IPS-18a (cell line): ENCODE measurements at regions not wholly inside any gene's neighbourhood (a gene's known extent, or its start where the extent isn't known, plus 50 kb on each side); places are given as distances from the start of the nearest gene placed in this dataset.

Experiments used
- H3K27ac ChIP-seq: one replicate; pipeline ENCODE4 v1.5.1; 2013; ENCODE audit warnings: low read length
- H3K27me3 ChIP-seq: one replicate; pipeline ENCODE4 v1.6.1; 2013; ENCODE audit warnings: mild to moderate bottlenecking, low read length; ENCODE audit not compliant: control insufficient read depth, insufficient read depth
- H3K36me3 ChIP-seq: one replicate; pipeline ENCODE4 v1.6.1; 2013; ENCODE audit warnings: low read depth, low read length; ENCODE audit not compliant: control insufficient read depth
- H3K4me1 ChIP-seq: one replicate; pipeline ENCODE4 v1.6.1; 2013; ENCODE audit warnings: low read depth, low read length; ENCODE audit not compliant: control insufficient read depth
- H3K4me3 ChIP-seq: one replicate; pipeline ENCODE4 v1.5.1; 2013; ENCODE audit warnings: low read length
- H3K9ac ChIP-seq: one replicate; pipeline ENCODE4 v1.6.1; 2013; ENCODE audit warnings: mild to moderate bottlenecking, low read length, moderate library complexity
- H3K9me3 ChIP-seq: one replicate; pipeline ENCODE4 v1.6.1; 2013; ENCODE audit warnings: low read depth, low read length; ENCODE audit not compliant: control insufficient read depth

- peaks cover 4% of the 10 kb centered on the region for H3K27me3 ChIP-seq
- no peaks in the 10 kb centered on the region for H3K4me1 ChIP-seq
- no peaks in the 10 kb centered on the region for H3K36me3 ChIP-seq
- no peak overlapping the region for H3K27ac ChIP-seq
- H3K9me3 ChIP-seq: no peaks in the 10 kb centered on the region
- H3K4me3 ChIP-seq: no peak overlapping the region
- no peak overlapping the region for H3K9ac ChIP-seq
Measured at GRCh38 chr20:60795651-60796050, 456.4 kb upstream of the CDH4 start.

GRCh38 chr20:60800185-60800584 is 451.9 kb upstream of the CDH4 start:
- H3K27ac ChIP-seq: no peak overlapping the region
- no peak overlapping the region for H3K9ac ChIP-seq
- H3K9me3 ChIP-seq: no peaks in the 10 kb centered on the region
- no peaks in the 10 kb centered on the region for H3K36me3 ChIP-seq
- H3K27me3 ChIP-seq: no peaks in the 10 kb centered on the region
- H3K4me3 ChIP-seq: no peak overlapping the region
- peaks cover 18% of the 10 kb centered on the region for H3K4me1 ChIP-seq

DNA sequence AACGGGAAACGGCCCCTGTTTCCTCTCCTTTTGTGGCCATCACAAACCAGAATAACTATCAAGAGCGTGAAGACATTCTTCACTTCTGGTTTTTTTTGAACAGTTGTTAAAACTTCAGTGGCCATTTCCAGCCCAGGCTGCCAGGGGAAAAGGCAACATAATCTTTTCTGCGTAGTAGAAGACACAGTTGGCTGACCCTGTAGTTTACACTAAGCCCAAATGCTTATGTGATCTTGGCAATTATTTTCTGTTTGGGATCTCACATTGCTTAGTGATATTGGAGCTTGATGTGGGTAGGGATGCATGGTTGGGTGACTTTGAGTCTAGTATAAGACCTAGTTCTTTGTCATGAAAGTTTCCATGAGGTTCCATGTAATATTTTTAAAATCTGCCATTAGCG is 449.4 kb upstream of the CDH4 start:
- H3K4me3 ChIP-seq: no peak overlapping the region
- H3K4me1 ChIP-seq: peaks cover 20% of the 10 kb centered on the region
- no peaks in the 10 kb centered on the region for H3K27me3 ChIP-seq
- no peaks in the 10 kb centered on the region for H3K9me3 ChIP-seq
- no peak overlapping the region for H3K27ac ChIP-seq
- H3K36me3 ChIP-seq: no peaks in the 10 kb centered on the region
- H3K9ac ChIP-seq: no peak overlapping the region

DNA sequence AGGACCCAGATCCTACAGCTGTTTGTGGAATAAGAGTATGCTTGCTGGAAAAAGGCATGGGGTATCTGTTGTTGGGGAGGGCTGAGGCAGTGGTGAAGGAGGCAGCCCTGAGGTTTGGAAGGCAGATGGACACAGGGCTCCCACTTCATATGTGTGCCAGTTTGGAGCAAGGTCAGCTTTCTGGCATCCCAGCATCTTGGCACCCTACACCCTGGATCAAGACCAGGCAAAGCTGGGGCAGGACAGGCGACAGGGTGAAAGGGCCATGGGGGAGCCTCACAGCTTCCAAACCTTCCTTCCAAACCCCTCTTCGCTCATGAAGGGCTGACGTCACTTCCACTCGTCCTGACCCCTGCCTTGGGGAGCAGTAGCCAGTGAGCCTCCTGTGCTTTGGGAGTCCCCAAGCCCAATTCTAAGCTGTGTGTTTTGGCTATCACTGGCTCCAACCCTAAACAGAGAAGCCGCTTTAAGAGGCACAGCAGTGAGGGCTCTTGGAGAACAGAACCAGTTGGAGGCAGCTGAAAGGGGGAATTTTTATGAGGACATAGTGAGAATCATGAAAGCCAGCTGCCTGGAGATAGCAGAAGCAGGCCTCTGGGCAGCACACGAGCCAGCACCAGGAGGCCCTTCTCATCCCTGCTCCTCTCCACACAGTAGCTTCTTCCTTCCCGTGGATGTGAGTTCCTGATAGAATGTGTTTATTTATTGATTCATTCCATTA is 448.6 kb upstream of the CDH4 start:
- peaks cover 20% of the 10 kb centered on the region for H3K4me1 ChIP-seq
- no peaks in the 10 kb centered on the region for H3K36me3 ChIP-seq
- no peak overlapping the region for H3K27ac ChIP-seq
- no peak overlapping the region for H3K4me3 ChIP-seq
- no peaks in the 10 kb centered on the region for H3K27me3 ChIP-seq
- no peak overlapping the region for H3K9ac ChIP-seq
- no peaks in the 10 kb centered on the region for H3K9me3 ChIP-seq

DNA sequence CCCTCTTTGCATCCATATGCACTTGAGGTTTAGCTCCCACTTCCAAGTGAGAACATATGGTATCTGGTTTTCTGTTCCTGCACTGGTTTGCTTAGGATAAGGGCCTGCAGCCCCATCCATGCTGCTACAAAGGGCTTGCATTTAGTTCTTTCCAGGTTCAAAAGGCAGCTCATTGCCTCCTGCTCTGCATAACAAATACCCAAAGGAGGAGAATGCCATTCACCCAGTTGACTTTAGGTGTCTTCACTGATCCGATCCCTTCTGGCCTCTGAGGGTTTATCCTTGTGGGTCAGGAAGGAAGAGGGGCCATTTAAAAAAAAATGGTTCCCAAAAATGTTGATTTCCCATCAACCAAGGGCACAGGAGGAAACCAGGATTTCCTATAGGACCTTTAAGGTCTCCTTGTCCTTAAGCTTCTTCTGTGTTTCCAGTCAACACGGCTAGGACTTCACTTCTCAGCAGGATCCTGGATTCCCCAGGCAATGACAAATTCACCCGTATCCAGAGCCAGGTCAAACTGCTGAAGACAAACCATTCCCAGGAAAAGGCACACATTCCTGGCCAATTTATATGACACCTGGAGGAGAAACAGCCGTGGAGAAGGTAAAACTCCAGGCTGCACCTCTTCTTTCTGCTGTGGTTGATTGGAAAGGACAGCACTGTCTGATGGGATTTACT is 447.7 kb upstream of the CDH4 start:
- Histone ChIP-seq H3K4me3 (peak overlapping the region; percentile 1), H3K4me1 (peaks cover 20% of the 10 kb centered on the region), H3K27ac (no peak overlapping the region), H3K9ac (no peak overlapping the region), H3K36me3 (no peaks in the 10 kb centered on the region), H3K27me3 (no peaks in the 10 kb centered on the region), H3K9me3 (no peaks in the 10 kb centered on the region)

DNA sequence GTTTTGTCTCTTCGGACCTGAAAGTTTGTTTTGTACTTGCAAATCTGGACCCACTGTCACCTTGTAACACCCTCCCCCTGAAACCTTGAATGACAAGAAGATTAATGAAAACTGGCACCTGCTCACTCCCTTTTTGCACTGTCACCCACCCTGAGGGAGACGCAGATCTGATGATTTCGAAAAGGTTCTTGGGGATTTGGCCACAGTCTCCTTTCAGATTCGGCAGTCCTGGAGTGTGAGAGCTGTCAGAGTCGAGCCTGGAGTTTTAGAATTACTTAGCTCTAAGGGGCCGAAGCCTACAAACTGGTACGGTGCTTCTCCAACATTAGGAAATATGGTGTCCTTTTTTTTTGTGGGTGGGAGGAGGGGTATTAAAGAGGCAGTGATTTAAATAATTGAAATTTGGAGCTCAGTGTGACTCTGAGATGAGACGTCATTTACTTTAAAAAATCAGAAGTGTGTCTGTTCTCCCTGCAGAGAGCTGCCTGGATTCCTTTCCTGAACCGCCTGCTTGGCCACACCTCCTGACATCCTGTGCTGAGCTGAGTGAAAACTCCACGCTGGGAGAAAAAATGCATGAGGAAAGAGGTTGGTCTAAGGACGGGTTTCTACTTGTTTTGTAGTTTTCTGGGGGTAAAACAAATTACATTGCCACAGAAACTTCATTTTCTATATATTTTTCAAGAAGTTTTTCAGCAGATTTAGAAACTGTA is 447.0 kb upstream of the CDH4 start:
- Histone ChIP-seq H3K9me3 (no peaks in the 10 kb centered on the region), H3K36me3 (no peaks in the 10 kb centered on the region), H3K4me1 (peaks cover 20% of the 10 kb centered on the region), H3K4me3 (peak overlapping the region; percentile 1), H3K27me3 (no peaks in the 10 kb centered on the region), H3K9ac (no peak overlapping the region), H3K27ac (no peak overlapping the region)

- no peak overlapping the region for H3K27ac ChIP-seq
- no peaks in the 10 kb centered on the region for H3K27me3 ChIP-seq
- H3K4me1 ChIP-seq: peaks cover 22% of the 10 kb centered on the region
- H3K36me3 ChIP-seq: no peaks in the 10 kb centered on the region
- H3K9me3 ChIP-seq: no peaks in the 10 kb centered on the region
- no peak overlapping the region for H3K9ac ChIP-seq
- no peak overlapping the region for H3K4me3 ChIP-seq
Measured at GRCh38 chr20:60806354-60806753, 445.7 kb upstream of the CDH4 start.

- Histone ChIP-seq H3K27ac (no peak overlapping the region), H3K9ac (no peak overlapping the region), H3K9me3 (no peaks in the 10 kb centered on the region), H3K36me3 (no peaks in the 10 kb centered on the region), H3K4me1 (peaks cover 22% of the 10 kb centered on the region), H3K27me3 (no peaks in the 10 kb centered on the region), H3K4me3 (no peak overlapping the region)
Measured at GRCh38 chr20:60806824-60807223, 445.2 kb upstream of the CDH4 start.

DNA sequence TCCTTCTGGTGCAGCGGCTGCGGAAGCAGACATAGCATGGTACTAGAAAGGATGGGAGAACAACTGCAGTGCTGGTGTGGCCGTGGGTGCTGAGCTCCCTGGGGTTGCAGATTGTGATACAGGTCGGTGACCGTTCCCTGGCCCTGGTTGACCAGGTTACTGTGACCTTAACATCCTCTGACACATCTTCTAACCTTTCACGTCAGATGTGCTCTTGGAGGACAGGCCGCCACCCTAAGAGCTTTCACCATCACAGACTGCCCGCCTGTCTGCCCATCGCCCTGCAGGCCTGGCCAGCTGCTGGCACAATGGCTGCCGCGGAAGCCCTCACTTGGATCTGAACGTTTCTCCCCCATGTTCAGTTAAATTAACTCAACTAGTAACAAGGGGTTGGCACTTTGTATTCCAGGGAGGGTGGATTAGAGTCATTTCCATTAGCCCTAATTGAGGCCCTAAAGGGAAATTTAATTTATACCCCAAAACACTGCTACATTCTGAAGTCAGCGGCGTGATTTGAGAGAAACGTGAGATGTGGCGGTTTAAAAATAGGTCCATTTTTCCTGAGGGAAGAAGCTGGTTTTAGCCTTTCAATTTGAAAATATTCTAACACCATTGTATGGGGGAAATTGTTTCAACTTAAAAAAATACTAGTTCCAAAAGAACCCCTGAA is 443.9 kb upstream of the CDH4 start:
- H3K27ac ChIP-seq: no peak overlapping the region
- H3K9me3 ChIP-seq: no peaks in the 10 kb centered on the region
- no peaks in the 10 kb centered on the region for H3K36me3 ChIP-seq
- no peak overlapping the region for H3K4me3 ChIP-seq
- peaks cover 22% of the 10 kb centered on the region for H3K4me1 ChIP-seq
- no peaks in the 10 kb centered on the region for H3K27me3 ChIP-seq
- no peak overlapping the region for H3K9ac ChIP-seq

DNA sequence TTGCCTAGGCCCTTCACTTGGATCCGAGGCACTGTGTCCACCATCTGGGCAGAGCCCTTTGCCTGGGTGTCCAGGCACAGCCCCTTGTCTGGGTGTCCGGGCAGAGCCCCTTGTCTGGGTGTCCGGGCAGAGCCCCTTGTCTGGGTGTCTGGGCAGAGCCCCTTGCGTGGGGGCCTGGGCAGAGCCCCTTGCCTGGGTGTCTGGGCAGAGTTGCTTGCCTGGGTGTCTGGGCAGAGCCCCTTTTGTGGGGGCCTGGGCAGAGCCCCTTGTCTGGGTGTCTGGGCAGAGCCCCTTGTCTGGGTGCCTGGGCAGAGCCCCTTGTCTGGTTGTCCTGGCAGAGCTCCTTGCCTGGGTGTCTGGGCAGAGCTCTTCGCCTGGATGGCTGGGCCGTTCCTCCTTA is 443.4 kb upstream of the CDH4 start:
- no peak overlapping the region for H3K9ac ChIP-seq
- no peaks in the 10 kb centered on the region for H3K9me3 ChIP-seq
- H3K36me3 ChIP-seq: no peaks in the 10 kb centered on the region
- H3K27me3 ChIP-seq: no peaks in the 10 kb centered on the region
- H3K4me3 ChIP-seq: no peak overlapping the region
- H3K4me1 ChIP-seq: peaks cover 19% of the 10 kb centered on the region
- H3K27ac ChIP-seq: no peak overlapping the region

DNA sequence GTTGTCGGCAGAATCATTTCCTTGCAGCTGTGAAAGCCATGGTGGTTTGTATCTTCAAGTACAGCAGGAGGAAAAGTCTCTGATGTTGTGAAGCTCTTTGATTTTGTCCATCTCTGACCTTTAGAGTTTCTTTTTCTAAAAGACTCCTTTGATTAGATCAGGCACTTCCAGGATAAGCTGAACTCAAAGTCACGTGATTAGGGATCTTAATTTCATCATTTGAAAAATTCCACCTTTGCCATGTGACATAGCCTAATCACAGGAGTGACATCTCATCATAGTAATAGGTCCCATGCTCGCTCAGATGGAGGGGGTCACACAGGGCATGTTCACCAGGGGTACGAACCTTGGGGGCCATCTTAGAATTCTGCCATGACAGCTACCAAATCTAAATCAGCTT is 441.5 kb upstream of the CDH4 start:
- no peak overlapping the region for H3K9ac ChIP-seq
- H3K36me3 ChIP-seq: no peaks in the 10 kb centered on the region
- H3K27ac ChIP-seq: no peak overlapping the region
- H3K4me3 ChIP-seq: no peak overlapping the region
- peaks cover 2% of the 10 kb centered on the region for H3K4me1 ChIP-seq
- H3K27me3 ChIP-seq: no peaks in the 10 kb centered on the region
- H3K9me3 ChIP-seq: no peaks in the 10 kb centered on the region
